ENCODE measurements at regions not wholly inside any gene's neighbourhood (a gene's known extent, or its start where the extent isn't known, plus 50 kb on each side); places are given as distances from the start of the nearest gene placed in this dataset.

GRCh38 chr2:39581866-39582265 lies 83.9 kb upstream of the TMEM178A start:
- DNase-seq (ENCODE audit: low spot score) = no peak
- no peaks in the 10 kb centered on the region for H3K4me1 ChIP-seq (ENCODE audit: control insufficient read depth in 4 of 4, insufficient read depth in 4 of 4, low read length in 3 of 4)
- H3K9me3 ChIP-seq (ENCODE audit: control insufficient read depth in 4 of 4, low read length in 3 of 4) = peaks cover 0 to 3% (median under 1%) of the 10 kb centered on the region in 4 donors
- no peaks in the 10 kb centered on the region for H3K36me3 ChIP-seq (ENCODE audit: control insufficient read depth in 4 of 4, insufficient read depth in 3 of 4, low read depth in 1 of 4, low read length in 3 of 4)
- H3K27me3 ChIP-seq (ENCODE audit: control insufficient read depth in 4 of 4, insufficient read depth in 4 of 4, low read length in 3 of 4) = no peaks in the 10 kb centered on the region
- H3K27ac ChIP-seq (ENCODE audit: low read depth in 1 of 2, low read length in 2 of 2) = no peak overlapping the region
- no peak overlapping the region for H3K4me3 ChIP-seq (ENCODE audit: low read depth in 1 of 3, low read length in 3 of 3)
- 96% methylated on average over 1 of the region's 1 CpG for WGBS
- no peak for TF ChIP-seq SP1 (IDR thresholded peaks at IDR 0.05)
- no peak for TF ChIP-seq FOXA1 (IDR thresholded peaks at IDR 0.05)
- TF ChIP-seq HNF4A (conservative IDR thresholded peaks at IDR 0.05) = no peak
- TF ChIP-seq NR2F2 (IDR thresholded peaks at IDR 0.05) = no peak
- TF ChIP-seq, protein P1, sequence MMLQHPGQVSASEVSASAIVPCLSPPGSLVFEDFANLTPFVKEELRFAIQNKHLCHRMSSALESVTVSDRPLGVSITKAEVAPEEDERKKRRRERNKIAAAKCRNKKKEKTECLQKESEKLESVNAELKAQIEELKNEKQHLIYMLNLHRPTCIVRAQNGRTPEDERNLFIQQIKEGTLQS (IDR thresholded peaks at IDR 0.05) = no peak
- TF ChIP-seq TAF1 (conservative IDR thresholded peaks at IDR 0.05) = no peak
- no peak for TF ChIP-seq JUND (IDR thresholded peaks at IDR 0.05)
- TF ChIP-seq, protein P2, sequence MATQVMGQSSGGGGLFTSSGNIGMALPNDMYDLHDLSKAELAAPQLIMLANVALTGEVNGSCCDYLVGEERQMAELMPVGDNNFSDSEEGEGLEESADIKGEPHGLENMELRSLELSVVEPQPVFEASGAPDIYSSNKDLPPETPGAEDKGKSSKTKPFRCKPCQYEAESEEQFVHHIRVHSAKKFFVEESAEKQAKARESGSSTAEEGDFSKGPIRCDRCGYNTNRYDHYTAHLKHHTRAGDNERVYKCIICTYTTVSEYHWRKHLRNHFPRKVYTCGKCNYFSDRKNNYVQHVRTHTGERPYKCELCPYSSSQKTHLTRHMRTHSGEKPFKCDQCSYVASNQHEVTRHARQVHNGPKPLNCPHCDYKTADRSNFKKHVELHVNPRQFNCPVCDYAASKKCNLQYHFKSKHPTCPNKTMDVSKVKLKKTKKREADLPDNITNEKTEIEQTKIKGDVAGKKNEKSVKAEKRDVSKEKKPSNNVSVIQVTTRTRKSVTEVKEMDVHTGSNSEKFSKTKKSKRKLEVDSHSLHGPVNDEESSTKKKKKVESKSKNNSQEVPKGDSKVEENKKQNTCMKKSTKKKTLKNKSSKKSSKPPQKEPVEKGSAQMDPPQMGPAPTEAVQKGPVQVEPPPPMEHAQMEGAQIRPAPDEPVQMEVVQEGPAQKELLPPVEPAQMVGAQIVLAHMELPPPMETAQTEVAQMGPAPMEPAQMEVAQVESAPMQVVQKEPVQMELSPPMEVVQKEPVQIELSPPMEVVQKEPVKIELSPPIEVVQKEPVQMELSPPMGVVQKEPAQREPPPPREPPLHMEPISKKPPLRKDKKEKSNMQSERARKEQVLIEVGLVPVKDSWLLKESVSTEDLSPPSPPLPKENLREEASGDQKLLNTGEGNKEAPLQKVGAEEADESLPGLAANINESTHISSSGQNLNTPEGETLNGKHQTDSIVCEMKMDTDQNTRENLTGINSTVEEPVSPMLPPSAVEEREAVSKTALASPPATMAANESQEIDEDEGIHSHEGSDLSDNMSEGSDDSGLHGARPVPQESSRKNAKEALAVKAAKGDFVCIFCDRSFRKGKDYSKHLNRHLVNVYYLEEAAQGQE (IDR thresholded peaks at IDR 0.05) = no peak
- TF ChIP-seq RXRA (IDR thresholded peaks at IDR 0.05) = no peak
- no peak for TF ChIP-seq FOXA2 (IDR thresholded peaks at IDR 0.05)
- TF ChIP-seq YY1 (IDR thresholded peaks at IDR 0.05) = no peak
- TF ChIP-seq ZBTB33 (IDR thresholded peaks at IDR 0.05) = no peak
- TF ChIP-seq, protein P3, sequence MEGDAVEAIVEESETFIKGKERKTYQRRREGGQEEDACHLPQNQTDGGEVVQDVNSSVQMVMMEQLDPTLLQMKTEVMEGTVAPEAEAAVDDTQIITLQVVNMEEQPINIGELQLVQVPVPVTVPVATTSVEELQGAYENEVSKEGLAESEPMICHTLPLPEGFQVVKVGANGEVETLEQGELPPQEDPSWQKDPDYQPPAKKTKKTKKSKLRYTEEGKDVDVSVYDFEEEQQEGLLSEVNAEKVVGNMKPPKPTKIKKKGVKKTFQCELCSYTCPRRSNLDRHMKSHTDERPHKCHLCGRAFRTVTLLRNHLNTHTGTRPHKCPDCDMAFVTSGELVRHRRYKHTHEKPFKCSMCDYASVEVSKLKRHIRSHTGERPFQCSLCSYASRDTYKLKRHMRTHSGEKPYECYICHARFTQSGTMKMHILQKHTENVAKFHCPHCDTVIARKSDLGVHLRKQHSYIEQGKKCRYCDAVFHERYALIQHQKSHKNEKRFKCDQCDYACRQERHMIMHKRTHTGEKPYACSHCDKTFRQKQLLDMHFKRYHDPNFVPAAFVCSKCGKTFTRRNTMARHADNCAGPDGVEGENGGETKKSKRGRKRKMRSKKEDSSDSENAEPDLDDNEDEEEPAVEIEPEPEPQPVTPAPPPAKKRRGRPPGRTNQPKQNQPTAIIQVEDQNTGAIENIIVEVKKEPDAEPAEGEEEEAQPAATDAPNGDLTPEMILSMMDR (IDR thresholded peaks at IDR 0.05; ENCODE audit: low read depth, low read length, missing input control) = no peak
- TF ChIP-seq, protein P4, sequence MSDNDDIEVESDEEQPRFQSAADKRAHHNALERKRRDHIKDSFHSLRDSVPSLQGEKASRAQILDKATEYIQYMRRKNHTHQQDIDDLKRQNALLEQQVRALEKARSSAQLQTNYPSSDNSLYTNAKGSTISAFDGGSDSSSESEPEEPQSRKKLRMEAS (IDR thresholded peaks at IDR 0.05) = no peak
- no peak for TF ChIP-seq RAD21 (IDR thresholded peaks at IDR 0.05)
- no peak for TF ChIP-seq GABPA (IDR thresholded peaks at IDR 0.05 in 1 of 2, conservative IDR thresholded peaks at IDR 0.05 in 1 of 2)
- H3K9ac ChIP-seq (ENCODE audit: low read depth in 1 of 2, low read length in 2 of 2) = no peak overlapping the region

- H3K9me3 ChIP-seq (ENCODE audit: control insufficient read depth in 4 of 4, low read length in 3 of 4) = peaks cover 0 to 3% (median under 1%) of the 10 kb centered on the region in 4 donors
- 99% methylated on average over 2 of the region's 2 CpGs for WGBS
- no peaks in the 10 kb centered on the region for H3K4me1 ChIP-seq (ENCODE audit: control insufficient read depth in 4 of 4, insufficient read depth in 4 of 4, low read length in 3 of 4)
- no peak overlapping the region for H3K9ac ChIP-seq (ENCODE audit: low read depth in 1 of 2, low read length in 2 of 2)
- TF ChIP-seq ZBTB33 (IDR thresholded peaks at IDR 0.05) = no peak
- TF ChIP-seq HNF4G (IDR thresholded peaks at IDR 0.05) = no peak
- no peak for TF ChIP-seq RXRA (IDR thresholded peaks at IDR 0.05)
- TF ChIP-seq, protein P4 (IDR thresholded peaks at IDR 0.05) = no peak
- TF ChIP-seq, protein P3 (IDR thresholded peaks at IDR 0.05; ENCODE audit: low read depth, low read length, missing input control) = no peak
- no peak for TF ChIP-seq SP1 (IDR thresholded peaks at IDR 0.05)
- no peak for TF ChIP-seq FOXA2 (IDR thresholded peaks at IDR 0.05)
- TF ChIP-seq YY1 (IDR thresholded peaks at IDR 0.05) = no peak
- no peak overlapping the region for H3K4me3 ChIP-seq (ENCODE audit: low read depth in 1 of 3, low read length in 3 of 3)
- no peaks in the 10 kb centered on the region for H3K36me3 ChIP-seq (ENCODE audit: control insufficient read depth in 4 of 4, insufficient read depth in 3 of 4, low read depth in 1 of 4, low read length in 3 of 4)
- no peaks in the 10 kb centered on the region for H3K27me3 ChIP-seq (ENCODE audit: control insufficient read depth in 4 of 4, insufficient read depth in 4 of 4, low read length in 3 of 4)
- no peak for DNase-seq (ENCODE audit: low spot score)
- no peak overlapping the region for H3K27ac ChIP-seq (ENCODE audit: low read depth in 1 of 2, low read length in 2 of 2)
Measured at GRCh38 chr2:39583213-39583612, 82.5 kb upstream of the TMEM178A start.
